Transverse colon (tissue), 4 donors: ENCODE measurements at regions not wholly inside any gene's neighbourhood (a gene's known extent, or its start where the extent isn't known, plus 50 kb on each side); places are given as distances from the start of the nearest gene placed in this dataset.

Experiments
- POLR2AphosphoS5 ChIP-seq, 3 donors: sonication (generic); formaldehyde crosslinking; IDR thresholded peaks; one replicate each; pipeline ENCODE4 v1.6.1; 2016; ENCODE audit warnings: antibody characterized with exemption in 3 of 3
- TF ChIP-seq, protein P1 (sequence below), 5 experiments: fragments of 200-600 bp in 3 of 5; fragments of 450-650 bp in 2 of 5; sonication (generic) in 3 of 5; IDR thresholded peaks; 1 replicate in 2 of 5; 2 replicates in 3 of 5; pipeline ENCODE4 v1.5.1; 2016 to 2017; ENCODE audit warnings: antibody characterized with exemption in 5 of 5, inconsistent platforms in 3 of 5, mild to moderate bottlenecking in 2 of 5, moderate library complexity in 1 of 5

DNA sequence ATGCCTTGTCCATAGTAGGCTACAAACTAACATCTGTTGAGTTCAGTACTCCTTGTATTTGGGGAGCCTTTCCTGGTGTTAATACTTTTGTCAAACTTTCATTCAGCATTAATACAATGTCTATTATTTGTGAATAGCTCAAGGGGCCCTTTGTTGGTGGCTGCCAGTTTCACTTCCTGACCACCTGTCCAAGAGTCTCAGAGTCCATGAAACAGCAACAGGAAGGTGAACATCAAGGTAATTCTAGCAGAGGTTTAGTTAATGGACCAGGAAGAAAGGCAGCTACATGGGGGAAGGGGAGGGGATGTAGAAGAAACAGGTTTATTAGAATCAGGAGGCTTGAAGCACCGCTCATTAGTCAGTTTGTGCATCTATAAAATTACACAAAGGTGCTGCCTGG, 386.9 kb downstream of the PDCD6IP start:
- TF ChIP-seq, protein P1, sequence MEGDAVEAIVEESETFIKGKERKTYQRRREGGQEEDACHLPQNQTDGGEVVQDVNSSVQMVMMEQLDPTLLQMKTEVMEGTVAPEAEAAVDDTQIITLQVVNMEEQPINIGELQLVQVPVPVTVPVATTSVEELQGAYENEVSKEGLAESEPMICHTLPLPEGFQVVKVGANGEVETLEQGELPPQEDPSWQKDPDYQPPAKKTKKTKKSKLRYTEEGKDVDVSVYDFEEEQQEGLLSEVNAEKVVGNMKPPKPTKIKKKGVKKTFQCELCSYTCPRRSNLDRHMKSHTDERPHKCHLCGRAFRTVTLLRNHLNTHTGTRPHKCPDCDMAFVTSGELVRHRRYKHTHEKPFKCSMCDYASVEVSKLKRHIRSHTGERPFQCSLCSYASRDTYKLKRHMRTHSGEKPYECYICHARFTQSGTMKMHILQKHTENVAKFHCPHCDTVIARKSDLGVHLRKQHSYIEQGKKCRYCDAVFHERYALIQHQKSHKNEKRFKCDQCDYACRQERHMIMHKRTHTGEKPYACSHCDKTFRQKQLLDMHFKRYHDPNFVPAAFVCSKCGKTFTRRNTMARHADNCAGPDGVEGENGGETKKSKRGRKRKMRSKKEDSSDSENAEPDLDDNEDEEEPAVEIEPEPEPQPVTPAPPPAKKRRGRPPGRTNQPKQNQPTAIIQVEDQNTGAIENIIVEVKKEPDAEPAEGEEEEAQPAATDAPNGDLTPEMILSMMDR (IDR thresholded peaks at IDR 0.05) = no peak
- TF ChIP-seq POLR2AphosphoS5 (IDR thresholded peaks at IDR 0.05) = no peak
